DMS153 treated with DMSO at 0.1 percent for 48 hours (cell line): ENCODE measurements at regions not wholly inside any gene's neighbourhood (a gene's known extent, or its start where the extent isn't known, plus 50 kb on each side); places are given as distances from the start of the nearest gene placed in this dataset.
A peak's percentile ranks its signal among the peaks of the same experiment; 100 is the strongest.

Experiments used
- DNase-seq: peaks from one replicate; lab custom pipeline; 2025; ENCODE audit not compliant: unreplicated experiment; lab: John Stamatoyannopoulos, UW

GRCh38 chr14:101706509-101707067, 54.9 kb upstream of the PPP2R5C start:
- DNase-seq = no peak

GRCh38 chr14:101707068-101707842, 54.3 kb upstream of the PPP2R5C start:
- DNase-seq = peak; percentile 30

- no peak for DNase-seq
Measured at GRCh38 chr14:101707863-101708620, 53.5 kb upstream of the PPP2R5C start.

DNA sequence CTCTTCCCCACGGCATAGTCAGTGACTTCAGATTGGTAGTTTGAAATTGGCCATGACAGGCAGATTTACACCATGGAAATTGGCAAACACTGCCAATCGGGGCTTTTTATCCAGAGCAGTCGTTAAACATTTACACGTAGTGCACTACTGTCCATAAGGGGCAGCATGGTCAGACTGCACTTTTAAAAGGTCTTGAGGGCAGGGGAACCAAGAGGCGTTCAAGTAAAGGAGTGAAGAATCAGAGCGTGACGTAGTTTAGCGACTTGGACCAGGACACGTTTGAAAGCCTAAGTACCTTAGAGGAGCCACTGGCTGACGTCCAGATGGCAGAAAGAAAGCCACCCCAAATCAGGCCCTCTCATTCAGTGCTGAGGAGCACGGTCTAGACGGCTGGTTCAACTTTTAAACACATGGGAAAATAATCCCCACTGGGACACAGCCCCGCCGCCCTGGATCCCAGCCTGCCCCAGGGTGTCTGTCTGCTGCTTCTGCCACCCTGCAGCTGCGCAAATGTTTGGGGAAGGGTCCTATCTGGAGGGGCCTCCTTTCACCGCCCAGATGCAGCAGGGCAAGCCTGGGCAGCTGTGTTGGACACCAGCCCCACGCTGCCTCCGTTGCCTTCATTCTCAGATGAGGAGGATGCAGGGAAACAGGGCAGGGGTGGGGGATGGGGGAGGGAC, 52.5 kb upstream of the PPP2R5C start:
- DNase-seq = no peak

DNA sequence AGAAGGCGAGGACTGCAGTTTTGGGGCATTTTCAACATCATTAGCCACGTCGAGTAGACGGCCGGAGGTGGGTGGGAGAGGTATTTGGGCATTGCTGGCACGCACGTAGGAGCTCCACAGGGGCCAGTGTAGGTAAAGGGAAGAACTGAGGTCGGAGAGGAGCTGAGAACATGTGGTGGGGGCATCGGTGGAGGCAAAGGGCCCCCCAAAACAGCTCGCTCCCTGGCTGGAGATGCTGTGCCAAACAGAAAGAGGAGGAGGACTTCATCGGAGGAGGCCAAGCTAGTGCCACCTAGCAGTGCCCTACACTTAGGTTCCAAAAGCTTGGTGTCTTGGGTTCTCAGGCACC, 52.0 kb upstream of the PPP2R5C start:
- DNase-seq = no peak

DNA sequence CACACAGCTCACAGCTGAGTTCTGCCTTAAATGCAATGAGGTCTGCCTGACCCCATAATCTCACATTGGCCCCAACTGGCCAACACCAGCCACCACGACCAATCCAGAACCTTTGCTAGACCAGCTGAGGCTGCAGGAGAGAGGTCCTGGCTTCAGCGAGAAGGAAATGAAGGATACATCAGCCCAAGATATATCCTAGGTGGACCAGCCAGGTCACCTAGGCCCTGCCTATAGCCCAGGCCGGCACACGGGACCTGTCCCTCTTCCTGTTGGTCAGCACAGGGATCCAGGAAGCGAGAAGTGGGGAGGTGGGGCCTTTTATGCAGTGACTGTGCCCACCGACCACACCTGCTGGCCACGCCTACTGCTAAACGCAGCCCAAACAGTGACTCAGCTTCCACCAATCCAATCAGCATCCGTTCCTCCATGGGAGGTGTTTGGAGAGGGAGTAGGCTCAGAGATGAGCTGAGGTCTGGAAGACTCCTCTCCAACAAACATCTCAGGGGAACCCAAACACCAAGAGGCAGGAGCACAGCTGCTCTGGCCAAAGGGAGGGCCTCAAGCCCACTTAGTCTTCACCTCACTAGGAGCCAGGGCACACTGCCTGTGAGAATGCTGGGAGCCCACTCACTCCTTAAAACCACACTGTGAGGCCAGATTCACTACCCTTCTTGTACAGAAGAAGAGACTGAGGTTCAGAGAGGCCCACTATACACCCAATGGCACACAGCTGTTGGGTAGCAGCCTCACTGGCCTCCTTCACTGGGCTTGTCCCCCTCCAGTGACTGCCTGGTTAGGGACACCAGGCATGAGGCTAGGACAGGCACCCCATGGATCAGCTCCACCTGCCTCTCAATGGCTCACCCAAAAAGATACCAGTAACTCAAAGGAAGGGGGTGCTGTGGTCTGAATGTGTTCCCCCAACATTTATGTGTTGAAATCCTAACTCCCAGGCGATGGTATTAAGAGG, 51.3 kb upstream of the PPP2R5C start:
- no peak for DNase-seq

- no peak for DNase-seq
Measured at GRCh38 chr14:101711041-101711856, 50.3 kb upstream of the PPP2R5C start.
